Endodermal cell (in vitro differentiated cells): ENCODE measurements at regions not wholly inside any gene's neighbourhood (a gene's known extent, or its start where the extent isn't known, plus 50 kb on each side); places are given as distances from the start of the nearest gene placed in this dataset.

ENCODE experiments used
- DNase-seq: peaks from one replicate; pipeline ENCODE4 v3.0.0-alpha.2; 2017
- H3K27ac ChIP-seq: 2 replicates; pipeline ENCODE4 v1.5.1; 2013; ENCODE audit warnings: mild to moderate bottlenecking, low read depth, low read length, moderate library complexity
- H3K27me3 ChIP-seq: 2 replicates; pipeline ENCODE4 v1.6.1; 2013; ENCODE audit warnings: mild to moderate bottlenecking, low read length, moderate library complexity; ENCODE audit not compliant: insufficient read depth, control insufficient read depth, poor library complexity, severe bottlenecking
- H3K36me3 ChIP-seq: 2 replicates; pipeline ENCODE4 v1.7.0; 2013; ENCODE audit warnings: mild to moderate bottlenecking, low read length, moderate library complexity; ENCODE audit not compliant: control insufficient read depth, insufficient read depth
- H3K4me1 ChIP-seq: one replicate; pipeline ENCODE4 v1.7.0; 2013; ENCODE audit warnings: low read length; ENCODE audit not compliant: control insufficient read depth, insufficient read depth
- H3K4me3 ChIP-seq: 2 replicates; pipeline ENCODE4 v1.5.1; 2013; ENCODE audit warnings: mild to moderate bottlenecking, low read length, moderate library complexity
- H3K9ac ChIP-seq: 2 replicates; pipeline ENCODE4 v1.6.1; 2013; ENCODE audit warnings: mild to moderate bottlenecking, low read length, moderate library complexity; ENCODE audit not compliant: poor library complexity, severe bottlenecking; ENCODE audit errors: extremely low read depth
- H3K9me3 ChIP-seq: 2 replicates; pipeline ENCODE4 v1.6.1; 2013; ENCODE audit warnings: mild to moderate bottlenecking, low read length, moderate library complexity; ENCODE audit not compliant: control insufficient read depth
- H3K27ac Mint-ChIP-seq: 2 replicates; pipeline ENCODE4 v1.8.0; 2020; ENCODE audit warnings: mixed read lengths
- H3K27me3 Mint-ChIP-seq: 2 replicates; pipeline ENCODE4 v1.8.0; 2021; ENCODE audit warnings: mild to moderate bottlenecking, mixed read lengths; ENCODE audit not compliant: insufficient read depth
- H3K36me3 Mint-ChIP-seq: 2 replicates; pipeline ENCODE4 v1.8.0; 2020; ENCODE audit warnings: low read depth, mixed read lengths
- H3K4me1 Mint-ChIP-seq: 2 replicates; pipeline ENCODE4 v1.8.0; 2020; ENCODE audit warnings: mixed read lengths
- H3K4me3 Mint-ChIP-seq: 2 replicates; pipeline ENCODE4 v1.8.0; 2020; ENCODE audit warnings: mild to moderate bottlenecking, moderate library complexity, mixed read lengths
- H3K9me3 Mint-ChIP-seq: 2 replicates; pipeline ENCODE4 v1.8.0; 2020; ENCODE audit warnings: mild to moderate bottlenecking, mixed read lengths
- WGBS, 2 experiments: methylation state at CpG; one replicate each; pipeline versions ENCODE4 v1.1.5 to v1.1.7; 2013; ENCODE audit warnings: missing lambda C conversion rate in 2 of 2, mixed read lengths in 1 of 2; ENCODE audit not compliant: insufficient coverage in 1 of 2, insufficient read length in 1 of 2; 5-methylcytosine and 5-hydroxymethylcytosine counted together
- TF ChIP-seq, protein P1 (sequence below): fragments of 200-600 bp; sonication (generic); conservative IDR thresholded peaks from 2 replicates; pipeline ENCODE4 v1.5.0; 2021; ENCODE audit warnings: antibody characterized with exemption, mild to moderate bottlenecking

DNA sequence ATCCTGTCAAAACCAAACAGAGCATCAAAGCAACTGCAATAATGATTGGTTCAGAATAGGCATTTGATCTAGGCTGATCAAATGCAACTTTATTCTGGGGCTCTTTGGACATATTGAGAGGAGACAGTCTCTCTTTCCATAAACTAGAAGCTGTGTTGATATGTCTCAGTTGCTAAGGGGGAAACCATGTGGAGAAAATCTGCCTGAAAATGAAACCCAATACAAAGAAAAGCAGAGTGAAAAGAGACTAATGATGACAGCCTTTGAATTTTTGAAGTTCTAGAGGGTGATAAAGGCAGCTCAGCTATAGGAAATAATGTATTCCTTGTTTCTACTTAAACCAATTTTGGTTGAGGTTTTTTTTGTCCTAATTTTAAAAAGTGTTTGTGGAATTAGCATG is 941.8 kb upstream of the POT1 start:
- Mint-ChIP-seq H3K4me1 (no peaks in the 10 kb centered on the region), H3K9me3 (peaks cover 12% of the 10 kb centered on the region), H3K27me3 (no peaks in the 10 kb centered on the region), H3K36me3 (peaks cover 2% of the 10 kb centered on the region), H3K27ac (no peak overlapping the region), H3K4me3 (no peak overlapping the region)
- Histone ChIP-seq H3K4me1 (no peaks in the 10 kb centered on the region), H3K36me3 (no peaks in the 10 kb centered on the region), H3K9ac (no peak overlapping the region), H3K27me3 (no peaks in the 10 kb centered on the region), H3K27ac (no peak overlapping the region), H3K9me3 (peaks cover 9% of the 10 kb centered on the region), H3K4me3 (no peak overlapping the region)
- TF ChIP-seq, protein P1, sequence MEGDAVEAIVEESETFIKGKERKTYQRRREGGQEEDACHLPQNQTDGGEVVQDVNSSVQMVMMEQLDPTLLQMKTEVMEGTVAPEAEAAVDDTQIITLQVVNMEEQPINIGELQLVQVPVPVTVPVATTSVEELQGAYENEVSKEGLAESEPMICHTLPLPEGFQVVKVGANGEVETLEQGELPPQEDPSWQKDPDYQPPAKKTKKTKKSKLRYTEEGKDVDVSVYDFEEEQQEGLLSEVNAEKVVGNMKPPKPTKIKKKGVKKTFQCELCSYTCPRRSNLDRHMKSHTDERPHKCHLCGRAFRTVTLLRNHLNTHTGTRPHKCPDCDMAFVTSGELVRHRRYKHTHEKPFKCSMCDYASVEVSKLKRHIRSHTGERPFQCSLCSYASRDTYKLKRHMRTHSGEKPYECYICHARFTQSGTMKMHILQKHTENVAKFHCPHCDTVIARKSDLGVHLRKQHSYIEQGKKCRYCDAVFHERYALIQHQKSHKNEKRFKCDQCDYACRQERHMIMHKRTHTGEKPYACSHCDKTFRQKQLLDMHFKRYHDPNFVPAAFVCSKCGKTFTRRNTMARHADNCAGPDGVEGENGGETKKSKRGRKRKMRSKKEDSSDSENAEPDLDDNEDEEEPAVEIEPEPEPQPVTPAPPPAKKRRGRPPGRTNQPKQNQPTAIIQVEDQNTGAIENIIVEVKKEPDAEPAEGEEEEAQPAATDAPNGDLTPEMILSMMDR: no peak
- DNase-seq: no peak

DNA sequence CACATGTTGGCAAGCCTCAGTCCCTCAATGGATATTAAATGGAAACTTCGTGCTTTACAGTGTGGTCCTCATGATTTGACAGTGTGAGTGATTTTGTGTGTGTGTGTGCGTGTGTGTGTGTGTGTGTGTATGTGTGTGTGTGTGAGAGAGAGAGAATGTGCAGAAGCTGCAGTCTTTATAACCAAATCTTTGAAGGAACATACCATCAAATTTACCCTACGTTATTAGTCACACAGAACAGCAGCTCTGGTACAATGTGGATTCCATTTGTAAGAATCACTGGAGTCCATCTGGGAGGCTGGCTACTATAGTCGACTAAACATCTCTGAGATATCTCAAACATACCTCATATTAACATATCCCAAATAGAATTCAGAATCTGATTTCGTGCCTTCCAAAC is 928.0 kb upstream of the POT1 start:
- Mint-ChIP-seq H3K27ac (no peak overlapping the region), H3K4me1 (no peaks in the 10 kb centered on the region), H3K9me3 (no peaks in the 10 kb centered on the region), H3K4me3 (no peak overlapping the region), H3K36me3 (no peaks in the 10 kb centered on the region), H3K27me3 (no peaks in the 10 kb centered on the region)
- Histone ChIP-seq H3K27me3 (no peaks in the 10 kb centered on the region), H3K36me3 (no peaks in the 10 kb centered on the region), H3K4me1 (no peaks in the 10 kb centered on the region), H3K9me3 (no peaks in the 10 kb centered on the region), H3K27ac (no peak overlapping the region), H3K4me3 (no peak overlapping the region), H3K9ac (no peak overlapping the region)
- TF ChIP-seq, protein P1: no peak
- DNase-seq: no peak
- 91 to 100% methylated on average over 1 to 4 of the region's 5 CpGs for WGBS, 2 experiments

DNA sequence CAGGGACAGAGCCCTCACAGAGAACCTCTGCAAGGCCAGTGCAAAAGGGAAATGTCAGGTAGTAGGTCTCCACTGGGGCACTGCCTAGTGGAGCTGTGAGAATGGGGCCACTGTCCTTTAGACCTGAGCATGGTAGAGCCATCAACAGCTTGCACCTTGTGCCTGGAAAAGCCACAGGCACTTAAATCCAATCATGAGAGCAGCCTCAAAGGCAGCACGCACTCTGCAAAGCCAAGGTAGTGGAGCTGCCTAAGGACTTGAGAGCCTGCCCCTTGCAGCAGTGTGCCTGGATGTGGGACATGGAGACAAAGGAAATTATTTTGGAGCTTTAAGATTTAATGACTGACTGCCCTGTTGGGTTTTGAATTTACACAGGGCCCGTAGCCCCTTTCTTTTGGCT is 918.5 kb upstream of the POT1 start:
- DNase-seq: no peak
- Mint-ChIP-seq H3K27me3 (no peaks in the 10 kb centered on the region), H3K36me3 (peaks cover 8% of the 10 kb centered on the region), H3K4me3 (no peak overlapping the region), H3K4me1 (no peaks in the 10 kb centered on the region), H3K9me3 (peaks cover 12% of the 10 kb centered on the region), H3K27ac (no peak overlapping the region)
- Histone ChIP-seq H3K4me3 (no peak overlapping the region), H3K36me3 (no peaks in the 10 kb centered on the region), H3K9me3 (peaks cover 14% of the 10 kb centered on the region), H3K4me1 (no peaks in the 10 kb centered on the region), H3K27me3 (no peaks in the 10 kb centered on the region), H3K27ac (no peak overlapping the region), H3K9ac (no peak overlapping the region)
- 91 to 100% methylated on average over 1 to 2 of the region's 2 CpGs for WGBS, 2 experiments
- TF ChIP-seq, protein P1: no peak
